GM23338 (cell line): ENCODE measurements at regions not wholly inside any gene's neighbourhood (a gene's known extent, or its start where the extent isn't known, plus 50 kb on each side); places are given as distances from the start of the nearest gene placed in this dataset.

Experiments used
- EZH2 ChIP-seq: fragments of 200-600 bp; sonication (generic); IDR thresholded peaks from one replicate; pipeline ENCODE4 v1.8.0; 2017; ENCODE audit warnings: antibody characterized with exemption, mild to moderate bottlenecking, low read depth; ENCODE audit not compliant: unreplicated experiment
- POLR2AphosphoS5 ChIP-seq: IDR thresholded peaks from 2 replicates; pipeline ENCODE4 v1.6.1; 2016; ENCODE audit warnings: antibody characterized with exemption, low read depth
- REST ChIP-seq: IDR thresholded peaks from one replicate; pipeline ENCODE4 v1.6.1; 2018; ENCODE audit warnings: antibody characterized with exemption; ENCODE audit not compliant: unreplicated experiment
- TF ChIP-seq, protein P1 (sequence below), 2 experiments: fragments of 200-600 bp in 1 of 2; sonication (generic) in 1 of 2; conservative IDR thresholded peaks; 2 replicates each; pipeline versions ENCODE4 v1.5.1 to v1.6.1; 2016 to 2017; ENCODE audit warnings: antibody characterized with exemption in 2 of 2, low read depth in 2 of 2, mild to moderate bottlenecking in 2 of 2, moderate library complexity in 1 of 2

DNA sequence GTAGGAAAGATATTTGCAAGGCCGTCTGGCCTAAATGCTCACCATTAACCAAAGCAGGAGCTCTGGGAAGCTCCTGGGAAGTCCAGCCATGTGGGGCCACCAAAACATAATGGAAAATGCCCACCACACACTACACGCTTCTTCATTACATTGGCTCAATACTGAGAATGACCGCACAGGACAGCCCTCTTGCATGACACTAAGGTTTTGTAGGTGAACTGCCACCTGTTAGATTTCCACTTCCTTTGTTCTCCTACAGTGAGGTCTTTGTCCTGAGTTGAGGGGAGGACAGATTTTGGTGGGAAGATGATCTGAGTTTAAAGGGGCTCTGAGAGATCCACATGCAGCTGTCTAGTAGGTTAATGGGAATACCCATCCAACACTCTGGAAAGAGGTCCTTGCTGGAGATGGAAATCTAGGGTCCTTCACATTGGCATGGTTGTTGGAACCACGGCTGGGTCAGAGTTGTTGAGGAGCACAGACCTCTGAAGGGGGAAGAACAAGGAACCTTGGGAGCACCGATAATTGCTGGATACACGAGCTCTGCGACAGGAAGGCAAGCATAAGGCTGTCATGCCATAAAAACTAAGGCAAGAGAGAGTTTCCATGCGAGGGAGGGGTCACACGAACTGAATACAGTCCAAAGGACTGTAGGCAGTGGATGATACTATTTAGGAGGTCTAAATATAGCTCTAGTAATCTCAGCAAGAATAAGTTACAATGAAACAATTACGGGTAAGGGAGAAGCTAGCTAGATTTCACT lies 105.5 kb upstream of the IRF2BP2 start:
- TF ChIP-seq POLR2AphosphoS5 (no peak), EZH2 (no peak), REST (no peak)
- TF ChIP-seq, protein P1, sequence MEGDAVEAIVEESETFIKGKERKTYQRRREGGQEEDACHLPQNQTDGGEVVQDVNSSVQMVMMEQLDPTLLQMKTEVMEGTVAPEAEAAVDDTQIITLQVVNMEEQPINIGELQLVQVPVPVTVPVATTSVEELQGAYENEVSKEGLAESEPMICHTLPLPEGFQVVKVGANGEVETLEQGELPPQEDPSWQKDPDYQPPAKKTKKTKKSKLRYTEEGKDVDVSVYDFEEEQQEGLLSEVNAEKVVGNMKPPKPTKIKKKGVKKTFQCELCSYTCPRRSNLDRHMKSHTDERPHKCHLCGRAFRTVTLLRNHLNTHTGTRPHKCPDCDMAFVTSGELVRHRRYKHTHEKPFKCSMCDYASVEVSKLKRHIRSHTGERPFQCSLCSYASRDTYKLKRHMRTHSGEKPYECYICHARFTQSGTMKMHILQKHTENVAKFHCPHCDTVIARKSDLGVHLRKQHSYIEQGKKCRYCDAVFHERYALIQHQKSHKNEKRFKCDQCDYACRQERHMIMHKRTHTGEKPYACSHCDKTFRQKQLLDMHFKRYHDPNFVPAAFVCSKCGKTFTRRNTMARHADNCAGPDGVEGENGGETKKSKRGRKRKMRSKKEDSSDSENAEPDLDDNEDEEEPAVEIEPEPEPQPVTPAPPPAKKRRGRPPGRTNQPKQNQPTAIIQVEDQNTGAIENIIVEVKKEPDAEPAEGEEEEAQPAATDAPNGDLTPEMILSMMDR (conservative IDR thresholded peaks at IDR 0.05; ENCODE audit: low read depth in 2 of 2), result no peak
